DND-41 (cell line): ENCODE measurements at regions not wholly inside any gene's neighbourhood (a gene's known extent, or its start where the extent isn't known, plus 50 kb on each side); places are given as distances from the start of the nearest gene placed in this dataset.

Experiments
- ATAC-seq: fragments of 200-7000 bp; cut with Tn5 transposase; 3 replicates; pipeline ENCODE4 v1.9.1; 2021; ENCODE audit warnings: low read depth; ENCODE audit not compliant: insufficient read depth
- DNase-seq: peaks from one replicate; pipeline ENCODE4 v3.0.0-alpha.2; 2020
- H2AFZ ChIP-seq: 2 replicates; pipeline ENCODE4 v1.6.0; 2012; ENCODE audit warnings: low read depth, low read length
- H3K27ac ChIP-seq: 2 replicates; pipeline ENCODE4 v1.5.1; 2012; ENCODE audit warnings: low read length, inconsistent platforms
- H3K27me3 ChIP-seq: fragments of 200-600 bp; sonication (generic); 2 replicates; pipeline ENCODE4 v1.6.0; 2012; ENCODE audit warnings: low read length, mild to moderate bottlenecking, inconsistent platforms; ENCODE audit not compliant: insufficient read depth, poor library complexity
- H3K36me3 ChIP-seq: 2 replicates; pipeline ENCODE4 v1.5.1; 2012; ENCODE audit warnings: low read length, inconsistent platforms; ENCODE audit not compliant: insufficient read depth
- H3K4me1 ChIP-seq: 2 replicates; pipeline ENCODE4 v1.5.1; 2012; ENCODE audit warnings: mild to moderate bottlenecking, low read length; ENCODE audit not compliant: insufficient read depth
- H3K4me2 ChIP-seq: 2 replicates; pipeline ENCODE4 v1.6.0; 2012; ENCODE audit warnings: mild to moderate bottlenecking, moderate library complexity, low read length, inconsistent platforms; ENCODE audit not compliant: insufficient read depth
- H3K4me3 ChIP-seq, 2 experiments: fragments of 200-600 bp in 1 of 2; shearing (Covaris generic) in 1 of 2; 2 replicates each; pipeline ENCODE4 v1.5.1; 2012 to 2016; ENCODE audit warnings: inconsistent platforms in 2 of 2, low read length in 2 of 2, mild to moderate bottlenecking in 2 of 2, low read depth in 1 of 2, moderate library complexity in 1 of 2
- H3K79me2 ChIP-seq: 2 replicates; pipeline ENCODE4 v1.6.0; 2012; ENCODE audit warnings: low read length, inconsistent platforms; ENCODE audit not compliant: insufficient read depth
- H3K9ac ChIP-seq: 2 replicates; pipeline ENCODE4 v1.6.0; 2012; ENCODE audit warnings: low read depth, mild to moderate bottlenecking, inconsistent platforms, low read length, moderate library complexity
- H3K9me3 ChIP-seq: 2 replicates; pipeline ENCODE4 v1.5.1; 2012; ENCODE audit warnings: low read length, moderate library complexity, mild to moderate bottlenecking, inconsistent platforms; ENCODE audit not compliant: insufficient read depth, severe bottlenecking
- H4K20me1 ChIP-seq: 2 replicates; pipeline ENCODE4 v1.6.0; 2012; ENCODE audit warnings: low read length; ENCODE audit not compliant: insufficient read depth
- EZH2 ChIP-seq: IDR thresholded peaks from 3 replicates; pipeline ENCODE4 v1.6.1; 2012; ENCODE audit warnings: borderline replicate concordance, low read depth, mild to moderate bottlenecking, moderate library complexity, low read length, inconsistent platforms; ENCODE audit not compliant: severe bottlenecking
- TF ChIP-seq, protein P1 (sequence below): IDR thresholded peaks from 2 replicates; pipeline ENCODE4 v1.5.1; 2012; ENCODE audit warnings: borderline replicate concordance, low read length, moderate library complexity, mild to moderate bottlenecking; ENCODE audit not compliant: poor library complexity, severe bottlenecking; ENCODE audit errors: extremely low read depth

DNA sequence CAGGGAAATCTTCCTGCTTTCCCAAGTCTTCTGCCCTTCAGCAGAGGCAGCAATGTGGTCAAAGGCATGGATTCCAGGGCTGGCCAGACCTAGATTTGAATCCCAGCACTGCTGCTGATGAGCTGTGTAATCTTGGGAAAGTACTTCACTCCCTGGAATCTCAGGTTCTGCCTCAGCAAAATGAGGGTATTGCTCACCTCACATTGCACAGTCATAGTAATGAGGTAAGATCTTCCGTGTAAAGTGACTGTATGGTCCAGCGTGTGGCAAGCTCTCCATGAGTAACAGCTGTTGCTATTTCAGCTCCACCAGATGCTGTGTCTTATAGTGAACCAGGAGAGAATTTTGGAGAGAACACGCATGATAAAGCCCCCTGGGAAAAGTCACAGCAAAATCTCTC, 56.1 kb upstream of the F3 start:
- ATAC-seq (no peak), DNase-seq (no peak)
- Histone ChIP-seq H2AFZ (no peak overlapping the region), H3K4me2 (no peak overlapping the region), H3K36me3 (no peaks in the 10 kb centered on the region), H4K20me1 (no peaks in the 10 kb centered on the region), H3K9ac (no peak overlapping the region), H3K4me3 (no peak overlapping the region), H3K4me1 (peaks cover 22% of the 10 kb centered on the region), H3K27me3 (no peaks in the 10 kb centered on the region), H3K9me3 (no peaks in the 10 kb centered on the region), H3K79me2 (no peaks in the 10 kb centered on the region), H3K27ac (no peak overlapping the region)
- TF ChIP-seq EZH2 = no peak
- TF ChIP-seq, protein P1, sequence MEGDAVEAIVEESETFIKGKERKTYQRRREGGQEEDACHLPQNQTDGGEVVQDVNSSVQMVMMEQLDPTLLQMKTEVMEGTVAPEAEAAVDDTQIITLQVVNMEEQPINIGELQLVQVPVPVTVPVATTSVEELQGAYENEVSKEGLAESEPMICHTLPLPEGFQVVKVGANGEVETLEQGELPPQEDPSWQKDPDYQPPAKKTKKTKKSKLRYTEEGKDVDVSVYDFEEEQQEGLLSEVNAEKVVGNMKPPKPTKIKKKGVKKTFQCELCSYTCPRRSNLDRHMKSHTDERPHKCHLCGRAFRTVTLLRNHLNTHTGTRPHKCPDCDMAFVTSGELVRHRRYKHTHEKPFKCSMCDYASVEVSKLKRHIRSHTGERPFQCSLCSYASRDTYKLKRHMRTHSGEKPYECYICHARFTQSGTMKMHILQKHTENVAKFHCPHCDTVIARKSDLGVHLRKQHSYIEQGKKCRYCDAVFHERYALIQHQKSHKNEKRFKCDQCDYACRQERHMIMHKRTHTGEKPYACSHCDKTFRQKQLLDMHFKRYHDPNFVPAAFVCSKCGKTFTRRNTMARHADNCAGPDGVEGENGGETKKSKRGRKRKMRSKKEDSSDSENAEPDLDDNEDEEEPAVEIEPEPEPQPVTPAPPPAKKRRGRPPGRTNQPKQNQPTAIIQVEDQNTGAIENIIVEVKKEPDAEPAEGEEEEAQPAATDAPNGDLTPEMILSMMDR = no peak

DNA sequence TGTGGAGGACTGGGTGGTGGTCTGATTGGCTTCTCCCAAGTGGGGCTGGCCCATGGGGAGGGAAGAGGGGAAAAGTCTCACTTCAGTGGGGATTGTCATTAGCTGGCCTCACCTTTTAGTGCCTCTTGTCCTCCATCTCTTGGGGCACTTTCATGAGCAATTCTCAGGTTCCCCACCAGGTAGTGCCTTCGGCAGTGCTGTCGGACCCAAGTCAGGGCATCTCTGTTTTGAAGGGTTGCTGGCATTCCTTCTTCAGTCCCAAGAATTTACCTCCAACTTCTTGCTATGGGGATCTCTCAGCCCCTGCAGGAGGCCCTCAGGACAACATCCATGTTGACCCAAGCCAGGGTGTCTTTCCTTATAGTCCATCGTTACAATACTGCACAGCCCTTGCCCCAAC, 54.7 kb upstream of the F3 start:
- Histone ChIP-seq H3K4me2 (no peak overlapping the region), H3K27ac (no peak overlapping the region), H3K4me1 (peaks cover 7% of the 10 kb centered on the region), H3K27me3 (no peaks in the 10 kb centered on the region), H3K36me3 (no peaks in the 10 kb centered on the region), H3K9ac (no peak overlapping the region), H4K20me1 (no peaks in the 10 kb centered on the region), H2AFZ (no peak overlapping the region), H3K4me3 (no peak overlapping the region), H3K9me3 (no peaks in the 10 kb centered on the region), H3K79me2 (no peaks in the 10 kb centered on the region)
- no peak for TF ChIP-seq EZH2
- TF ChIP-seq, protein P1 = no peak
- DNase-seq = no peak
- no peak for ATAC-seq

DNA sequence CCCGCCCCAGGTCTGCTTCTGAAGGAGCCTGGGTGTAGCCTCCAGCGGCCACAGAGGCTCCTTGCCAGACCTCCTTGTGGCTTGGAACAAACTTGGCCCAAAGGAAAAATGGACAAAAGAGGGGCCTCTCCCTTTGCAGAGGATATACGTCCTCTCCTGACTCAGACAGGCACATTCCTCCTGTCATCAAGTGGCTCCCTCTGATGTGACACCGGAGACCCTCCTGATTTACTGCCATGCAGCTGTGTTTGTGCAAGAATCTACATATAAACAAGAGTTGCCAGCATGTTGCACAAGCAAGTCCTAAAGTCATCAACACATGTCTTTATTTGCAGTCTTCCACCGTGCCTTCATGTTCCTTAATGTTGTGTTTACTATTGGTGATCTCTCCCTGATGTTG, 54.1 kb upstream of the F3 start:
- no peak for TF ChIP-seq EZH2
- TF ChIP-seq, protein P1 = no peak
- Histone ChIP-seq H4K20me1 (no peaks in the 10 kb centered on the region), H3K36me3 (no peaks in the 10 kb centered on the region), H3K9me3 (no peaks in the 10 kb centered on the region), H3K9ac (no peak overlapping the region), H3K4me3 (no peak overlapping the region), H2AFZ (no peak overlapping the region), H3K4me1 (peaks cover 1% of the 10 kb centered on the region; the same call in 1 of the 2 replicates), H3K27me3 (no peaks in the 10 kb centered on the region), H3K79me2 (no peaks in the 10 kb centered on the region), H3K4me2 (no peak overlapping the region), H3K27ac (no peak overlapping the region)
- ATAC-seq = no peak
- no peak for DNase-seq

DNA sequence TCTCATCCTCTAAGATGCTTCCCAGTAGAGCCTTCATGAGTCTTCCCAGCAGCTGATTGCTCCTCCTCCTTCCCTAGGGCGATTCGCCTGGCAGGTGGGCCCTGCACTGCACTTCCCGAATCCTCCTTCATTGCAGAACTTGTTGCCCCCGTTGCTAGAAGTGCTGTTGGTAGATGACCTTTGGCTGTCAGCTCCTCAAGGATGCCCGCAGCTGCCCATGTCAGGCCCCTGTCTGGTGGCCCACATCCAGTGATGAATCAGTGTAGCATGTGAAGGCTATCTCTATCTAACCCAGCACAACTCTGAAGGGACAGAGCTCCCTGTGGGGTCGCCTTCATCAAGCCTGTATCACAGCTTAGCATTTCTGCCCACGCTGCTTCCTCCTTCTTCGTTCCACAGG, 52.1 kb upstream of the F3 start:
- Histone ChIP-seq H3K9ac (no peak overlapping the region), H3K4me2 (no peak overlapping the region), H4K20me1 (no peaks in the 10 kb centered on the region), H3K9me3 (no peaks in the 10 kb centered on the region), H3K27ac (no peak overlapping the region), H2AFZ (no peak overlapping the region), H3K36me3 (no peaks in the 10 kb centered on the region), H3K79me2 (no peaks in the 10 kb centered on the region), H3K4me1 (no peaks in the 10 kb centered on the region), H3K27me3 (no peaks in the 10 kb centered on the region), H3K4me3 (no peak overlapping the region)
- TF ChIP-seq, protein P1 = no peak
- TF ChIP-seq EZH2 = no peak
- DNase-seq (no peak), ATAC-seq (no peak)
